ENCODE measurements at regions not wholly inside any gene's neighbourhood (a gene's known extent, or its start where the extent isn't known, plus 50 kb on each side); places are given as distances from the start of the nearest gene placed in this dataset.

- DNase-seq (ENCODE audit: low spot score) (no peak), ATAC-seq (no peak)
Measured at GRCh38 chr5:87099291-87099839, 168.3 kb upstream of the RASA1 start.

- ATAC-seq = no peak
- no peak for DNase-seq (ENCODE audit: low spot score)
Measured at GRCh38 chr5:87099968-87100367, 167.7 kb upstream of the RASA1 start.

GRCh38 chr5:87101321-87101720 is 166.4 kb upstream of the RASA1 start:
- DNase-seq (ENCODE audit: low spot score) (no peak), ATAC-seq (no peak)

GRCh38 chr5:87102841-87103240 is 164.8 kb upstream of the RASA1 start:
- DNase-seq (ENCODE audit: low spot score) = no peak
- no peak for ATAC-seq

- ATAC-seq (no peak), DNase-seq (ENCODE audit: low spot score) (no peak)
Measured at GRCh38 chr5:87103616-87104287, 163.9 kb upstream of the RASA1 start.

- ATAC-seq (no peak), DNase-seq (ENCODE audit: low spot score) (no peak)
Measured at GRCh38 chr5:87105577-87105976, 162.1 kb upstream of the RASA1 start.

- peak; percentile 43 for ATAC-seq
- DNase-seq (ENCODE audit: low spot score) = no peak
Measured at GRCh38 chr5:87109746-87110145, 157.9 kb upstream of the RASA1 start.

- ATAC-seq = no peak
- DNase-seq (ENCODE audit: low spot score) = no peak
Measured at GRCh38 chr5:87110721-87111120, 157.0 kb upstream of the RASA1 start.

- ATAC-seq (no peak), DNase-seq (ENCODE audit: low spot score) (no peak)
Measured at GRCh38 chr5:87113861-87114260, 153.8 kb upstream of the RASA1 start.

- ATAC-seq = no peak
- no peak for DNase-seq (ENCODE audit: low spot score)
Measured at GRCh38 chr5:87114631-87115030, 153.1 kb upstream of the RASA1 start.

GRCh38 chr5:87115839-87116364 is 151.8 kb upstream of the RASA1 start:
- ATAC-seq = no peak
- DNase-seq (ENCODE audit: low spot score) = no peak

GRCh38 chr5:87116825-87117512 is 150.7 kb upstream of the RASA1 start:
- ATAC-seq (no peak), DNase-seq (ENCODE audit: low spot score) (no peak)

- ATAC-seq (no peak), DNase-seq (ENCODE audit: low spot score) (no peak)
Measured at GRCh38 chr5:87119588-87119987, 148.1 kb upstream of the RASA1 start.

- no peak for DNase-seq (ENCODE audit: low spot score)
Measured at GRCh38 chr5:87120518-87121303, 147.0 kb upstream of the RASA1 start.

GRCh38 chr5:87121304-87122150 is 146.2 kb upstream of the RASA1 start:
- ATAC-seq (no peak), DNase-seq (ENCODE audit: low spot score) (no peak)

More at GRCh38 chr5:87120518-87121303, 147.0 kb upstream of the RASA1 start:
- ATAC-seq = no peak

GRCh38 chr5:87122151-87122977 is 145.3 kb upstream of the RASA1 start:
- no peak for ATAC-seq
- no peak for DNase-seq (ENCODE audit: low spot score)

GRCh38 chr5:87125766-87126165 is 141.9 kb upstream of the RASA1 start:
- ATAC-seq (no peak), DNase-seq (ENCODE audit: low spot score) (no peak)

GRCh38 chr5:87126869-87127268 is 140.8 kb upstream of the RASA1 start:
- ATAC-seq (no peak), DNase-seq (ENCODE audit: low spot score) (no peak)

- ATAC-seq (no peak), DNase-seq (ENCODE audit: low spot score) (no peak)
Measured at GRCh38 chr5:87127426-87127825, 140.3 kb upstream of the RASA1 start.
